ENCODE measurements at regions not wholly inside any gene's neighbourhood (a gene's known extent, or its start where the extent isn't known, plus 50 kb on each side); places are given as distances from the start of the nearest gene placed in this dataset.
"Not testable (repeated sequence)": the region's sequence is repeated elsewhere in the genome, so short reads cannot be mapped to it uniquely, and the experiment has no call there.

- not testable (repeated sequence) for TF ChIP-seq ETV6 (conservative IDR thresholded peaks at IDR 0.05 in 1 of 2, IDR thresholded peaks at IDR 0.05 in 1 of 2; ENCODE audit: borderline replicate concordance in 1 of 2, low read depth in 1 of 2); REST (IDR thresholded peaks at IDR 0.05; ENCODE audit: low read depth, low read length); LARP7 (IDR thresholded peaks at IDR 0.05); NFIC (IDR thresholded peaks at IDR 0.05; ENCODE audit: low read depth, low read length)
- TF ChIP-seq, protein P1, sequence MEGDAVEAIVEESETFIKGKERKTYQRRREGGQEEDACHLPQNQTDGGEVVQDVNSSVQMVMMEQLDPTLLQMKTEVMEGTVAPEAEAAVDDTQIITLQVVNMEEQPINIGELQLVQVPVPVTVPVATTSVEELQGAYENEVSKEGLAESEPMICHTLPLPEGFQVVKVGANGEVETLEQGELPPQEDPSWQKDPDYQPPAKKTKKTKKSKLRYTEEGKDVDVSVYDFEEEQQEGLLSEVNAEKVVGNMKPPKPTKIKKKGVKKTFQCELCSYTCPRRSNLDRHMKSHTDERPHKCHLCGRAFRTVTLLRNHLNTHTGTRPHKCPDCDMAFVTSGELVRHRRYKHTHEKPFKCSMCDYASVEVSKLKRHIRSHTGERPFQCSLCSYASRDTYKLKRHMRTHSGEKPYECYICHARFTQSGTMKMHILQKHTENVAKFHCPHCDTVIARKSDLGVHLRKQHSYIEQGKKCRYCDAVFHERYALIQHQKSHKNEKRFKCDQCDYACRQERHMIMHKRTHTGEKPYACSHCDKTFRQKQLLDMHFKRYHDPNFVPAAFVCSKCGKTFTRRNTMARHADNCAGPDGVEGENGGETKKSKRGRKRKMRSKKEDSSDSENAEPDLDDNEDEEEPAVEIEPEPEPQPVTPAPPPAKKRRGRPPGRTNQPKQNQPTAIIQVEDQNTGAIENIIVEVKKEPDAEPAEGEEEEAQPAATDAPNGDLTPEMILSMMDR (IDR thresholded peaks at IDR 0.05 in 2 of 3, conservative IDR thresholded peaks at IDR 0.05 in 1 of 3; ENCODE audit: control insufficient read depth in 2 of 3, extremely low read depth in 1 of 3, insufficient read depth in 1 of 3, low read depth in 3 of 3, low read length in 3 of 3), result not testable (repeated sequence)
- TF ChIP-seq, protein P2, sequence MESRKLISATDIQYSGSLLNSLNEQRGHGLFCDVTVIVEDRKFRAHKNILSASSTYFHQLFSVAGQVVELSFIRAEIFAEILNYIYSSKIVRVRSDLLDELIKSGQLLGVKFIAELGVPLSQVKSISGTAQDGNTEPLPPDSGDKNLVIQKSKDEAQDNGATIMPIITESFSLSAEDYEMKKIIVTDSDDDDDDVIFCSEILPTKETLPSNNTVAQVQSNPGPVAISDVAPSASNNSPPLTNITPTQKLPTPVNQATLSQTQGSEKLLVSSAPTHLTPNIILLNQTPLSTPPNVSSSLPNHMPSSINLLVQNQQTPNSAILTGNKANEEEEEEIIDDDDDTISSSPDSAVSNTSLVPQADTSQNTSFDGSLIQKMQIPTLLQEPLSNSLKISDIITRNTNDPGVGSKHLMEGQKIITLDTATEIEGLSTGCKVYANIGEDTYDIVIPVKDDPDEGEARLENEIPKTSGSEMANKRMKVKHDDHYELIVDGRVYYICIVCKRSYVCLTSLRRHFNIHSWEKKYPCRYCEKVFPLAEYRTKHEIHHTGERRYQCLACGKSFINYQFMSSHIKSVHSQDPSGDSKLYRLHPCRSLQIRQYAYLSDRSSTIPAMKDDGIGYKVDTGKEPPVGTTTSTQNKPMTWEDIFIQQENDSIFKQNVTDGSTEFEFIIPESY (IDR thresholded peaks at IDR 0.05), result not testable (repeated sequence)
- TF ChIP-seq, protein P3, sequence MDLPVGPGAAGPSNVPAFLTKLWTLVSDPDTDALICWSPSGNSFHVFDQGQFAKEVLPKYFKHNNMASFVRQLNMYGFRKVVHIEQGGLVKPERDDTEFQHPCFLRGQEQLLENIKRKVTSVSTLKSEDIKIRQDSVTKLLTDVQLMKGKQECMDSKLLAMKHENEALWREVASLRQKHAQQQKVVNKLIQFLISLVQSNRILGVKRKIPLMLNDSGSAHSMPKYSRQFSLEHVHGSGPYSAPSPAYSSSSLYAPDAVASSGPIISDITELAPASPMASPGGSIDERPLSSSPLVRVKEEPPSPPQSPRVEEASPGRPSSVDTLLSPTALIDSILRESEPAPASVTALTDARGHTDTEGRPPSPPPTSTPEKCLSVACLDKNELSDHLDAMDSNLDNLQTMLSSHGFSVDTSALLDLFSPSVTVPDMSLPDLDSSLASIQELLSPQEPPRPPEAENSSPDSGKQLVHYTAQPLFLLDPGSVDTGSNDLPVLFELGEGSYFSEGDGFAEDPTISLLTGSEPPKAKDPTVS (IDR thresholded peaks at IDR 0.05; ENCODE audit: low read depth, low read length), result not testable (repeated sequence)
Measured at GRCh38 chr5:1609111-1609510, 85.4 kb upstream of the LPCAT1 start.

Data from GM12878 (cell line).